SK-N-SH treated with all-trans-retinoic acid at 6 μM for 48 hours (cell line): ENCODE measurements at regions not wholly inside any gene's neighbourhood (a gene's known extent, or its start where the extent isn't known, plus 50 kb on each side); places are given as distances from the start of the nearest gene placed in this dataset.

Experiments
- ARNTL ChIP-seq: fragments of 450-650 bp; formaldehyde crosslinking; IDR thresholded peaks from 2 replicates; pipeline ENCODE4 v1.5.0; 2020; ENCODE audit warnings: low read depth, mild to moderate bottlenecking, moderate library complexity, borderline replicate concordance
- ESRRG ChIP-seq: fragments of 250-450 bp; sonication (Bioruptor Pico); IDR thresholded peaks from 2 replicates; pipeline ENCODE4 v1.6.1; 2021; ENCODE audit warnings: mild to moderate bottlenecking
- ISL1 ChIP-seq: fragments of 250-450 bp; sonication (Bioruptor Pico); IDR thresholded peaks from 2 replicates; pipeline ENCODE4 v2.1.2; 2022; ENCODE audit warnings: mild to moderate bottlenecking, moderate library complexity
- OSR1 ChIP-seq: fragments of 250-450 bp; sonication (Bioruptor Pico); IDR thresholded peaks from 2 replicates; pipeline ENCODE4 v1.8.0; 2022; ENCODE audit warnings: moderate library complexity, mild to moderate bottlenecking, inconsistent platforms
- PPARA ChIP-seq: fragments of 250-450 bp; sonication (Bioruptor Pico); IDR thresholded peaks from 2 replicates; pipeline ENCODE4 v1.5.0; 2020; ENCODE audit warnings: mild to moderate bottlenecking, borderline replicate concordance
- RARB ChIP-seq: fragments of 250-450 bp; sonication (Bioruptor Pico); IDR thresholded peaks from 2 replicates; pipeline ENCODE4 v1.8.0; 2021; ENCODE audit warnings: mild to moderate bottlenecking, moderate library complexity
- TCF4 ChIP-seq: fragments of 250-450 bp; sonication (Bioruptor Pico); IDR thresholded peaks from 2 replicates; pipeline ENCODE4 v1.8.0; 2021; ENCODE audit warnings: mild to moderate bottlenecking, moderate library complexity, borderline replicate concordance
- TOX ChIP-seq: fragments of 250-450 bp; sonication (Bioruptor Pico); IDR thresholded peaks from 2 replicates; pipeline ENCODE4 v1.8.0; 2021; ENCODE audit warnings: mild to moderate bottlenecking, moderate library complexity, borderline replicate concordance
- ZFP3 ChIP-seq: fragments of 250-450 bp; sonication (Bioruptor Pico); IDR thresholded peaks from 2 replicates; pipeline ENCODE4 v1.5.0; 2020; ENCODE audit warnings: mild to moderate bottlenecking, moderate library complexity
- ZFP30 ChIP-seq: fragments of 450-650 bp; formaldehyde crosslinking; IDR thresholded peaks from 2 replicates; pipeline ENCODE4 v1.5.0; 2022; ENCODE audit warnings: mild to moderate bottlenecking, moderate library complexity
- TF ChIP-seq, protein P1 (sequence below): fragments of 250-450 bp; sonication (Bioruptor Pico); IDR thresholded peaks from 2 replicates; pipeline ENCODE4 v1.8.0; 2021; ENCODE audit warnings: low read depth, mild to moderate bottlenecking, moderate library complexity, borderline replicate concordance
- TF ChIP-seq, protein P2 (sequence below): fragments of 250-450 bp; sonication (Bioruptor Pico); IDR thresholded peaks from 2 replicates; pipeline ENCODE4 v1.8.0; 2020; ENCODE audit warnings: mild to moderate bottlenecking, moderate library complexity, borderline replicate concordance
- TF ChIP-seq, protein P3 (sequence below): fragments of 250-450 bp; sonication (Bioruptor Pico); IDR thresholded peaks from 2 replicates; pipeline ENCODE4 v1.5.1; 2020; ENCODE audit warnings: low read depth, mild to moderate bottlenecking, moderate library complexity

DNA sequence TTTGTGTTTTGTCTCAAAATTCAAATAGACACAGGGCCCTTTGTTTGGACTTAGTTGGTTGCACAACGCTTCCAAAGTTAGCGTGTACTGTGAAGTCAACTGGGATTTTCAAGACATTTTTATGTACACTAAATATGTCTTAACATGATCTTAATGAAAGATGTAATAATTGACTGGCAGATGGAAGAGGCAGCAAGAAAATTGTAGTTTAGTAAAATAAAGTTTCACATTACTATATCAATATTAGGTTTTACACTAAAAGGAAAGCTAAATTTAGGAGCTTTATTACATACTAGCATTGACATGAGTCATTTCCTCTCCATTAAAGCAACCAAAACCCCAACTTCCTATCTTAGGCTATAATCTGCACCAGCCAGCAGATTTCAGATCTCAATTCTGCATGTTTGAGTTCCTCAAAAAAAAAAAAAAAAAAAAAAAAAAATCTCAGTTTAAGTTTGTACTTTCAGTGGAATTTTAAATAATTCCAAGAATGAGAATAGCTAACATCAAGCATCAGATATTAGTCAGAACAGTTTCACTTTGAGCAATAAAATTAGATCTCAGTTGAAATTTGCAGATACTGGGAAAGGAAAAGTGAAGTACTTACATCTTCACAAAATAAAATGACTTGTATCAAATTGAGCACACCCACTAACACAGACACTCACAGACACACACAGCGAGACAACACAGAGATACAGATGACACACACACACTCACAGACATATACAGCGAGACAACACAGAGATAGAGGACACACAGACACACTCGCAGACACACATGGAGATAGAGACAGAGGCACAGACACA, 346.6 kb upstream of the KLF6 start:
- TF ChIP-seq RARB (CRISPR knock-in tag) (no peak), ARNTL (CRISPR knock-in tag) (no peak), PPARA (CRISPR knock-in tag) (no peak), OSR1 (no peak), ZFP30 (CRISPR knock-in tag) (no peak), TCF4 (no peak), TOX (CRISPR knock-in tag) (no peak), ISL1 (CRISPR knock-in tag) (peak; percentile 70), ESRRG (CRISPR knock-in tag) (no peak), ZFP3 (no peak)
- TF ChIP-seq, protein P1, sequence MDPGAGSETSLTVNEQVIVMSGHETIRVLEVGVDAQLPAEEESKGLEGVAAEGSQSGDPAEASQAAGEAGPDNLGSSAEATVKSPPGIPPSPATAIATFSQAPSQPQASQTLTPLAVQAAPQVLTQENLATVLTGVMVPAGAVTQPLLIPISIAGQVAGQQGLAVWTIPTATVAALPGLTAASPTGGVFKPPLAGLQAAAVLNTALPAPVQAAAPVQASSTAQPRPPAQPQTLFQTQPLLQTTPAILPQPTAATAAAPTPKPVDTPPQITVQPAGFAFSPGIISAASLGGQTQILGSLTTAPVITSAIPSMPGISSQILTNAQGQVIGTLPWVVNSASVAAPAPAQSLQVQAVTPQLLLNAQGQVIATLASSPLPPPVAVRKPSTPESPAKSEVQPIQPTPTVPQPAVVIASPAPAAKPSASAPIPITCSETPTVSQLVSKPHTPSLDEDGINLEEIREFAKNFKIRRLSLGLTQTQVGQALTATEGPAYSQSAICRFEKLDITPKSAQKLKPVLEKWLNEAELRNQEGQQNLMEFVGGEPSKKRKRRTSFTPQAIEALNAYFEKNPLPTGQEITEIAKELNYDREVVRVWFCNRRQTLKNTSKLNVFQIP (CRISPR knock-in tag) = no peak
- TF ChIP-seq, protein P2, sequence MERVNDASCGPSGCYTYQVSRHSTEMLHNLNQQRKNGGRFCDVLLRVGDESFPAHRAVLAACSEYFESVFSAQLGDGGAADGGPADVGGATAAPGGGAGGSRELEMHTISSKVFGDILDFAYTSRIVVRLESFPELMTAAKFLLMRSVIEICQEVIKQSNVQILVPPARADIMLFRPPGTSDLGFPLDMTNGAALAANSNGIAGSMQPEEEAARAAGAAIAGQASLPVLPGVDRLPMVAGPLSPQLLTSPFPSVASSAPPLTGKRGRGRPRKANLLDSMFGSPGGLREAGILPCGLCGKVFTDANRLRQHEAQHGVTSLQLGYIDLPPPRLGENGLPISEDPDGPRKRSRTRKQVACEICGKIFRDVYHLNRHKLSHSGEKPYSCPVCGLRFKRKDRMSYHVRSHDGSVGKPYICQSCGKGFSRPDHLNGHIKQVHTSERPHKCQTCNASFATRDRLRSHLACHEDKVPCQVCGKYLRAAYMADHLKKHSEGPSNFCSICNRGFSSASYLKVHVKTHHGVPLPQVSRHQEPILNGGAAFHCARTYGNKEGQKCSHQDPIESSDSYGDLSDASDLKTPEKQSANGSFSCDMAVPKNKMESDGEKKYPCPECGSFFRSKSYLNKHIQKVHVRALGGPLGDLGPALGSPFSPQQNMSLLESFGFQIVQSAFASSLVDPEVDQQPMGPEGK (CRISPR knock-in tag) = no peak
- TF ChIP-seq, protein P3, sequence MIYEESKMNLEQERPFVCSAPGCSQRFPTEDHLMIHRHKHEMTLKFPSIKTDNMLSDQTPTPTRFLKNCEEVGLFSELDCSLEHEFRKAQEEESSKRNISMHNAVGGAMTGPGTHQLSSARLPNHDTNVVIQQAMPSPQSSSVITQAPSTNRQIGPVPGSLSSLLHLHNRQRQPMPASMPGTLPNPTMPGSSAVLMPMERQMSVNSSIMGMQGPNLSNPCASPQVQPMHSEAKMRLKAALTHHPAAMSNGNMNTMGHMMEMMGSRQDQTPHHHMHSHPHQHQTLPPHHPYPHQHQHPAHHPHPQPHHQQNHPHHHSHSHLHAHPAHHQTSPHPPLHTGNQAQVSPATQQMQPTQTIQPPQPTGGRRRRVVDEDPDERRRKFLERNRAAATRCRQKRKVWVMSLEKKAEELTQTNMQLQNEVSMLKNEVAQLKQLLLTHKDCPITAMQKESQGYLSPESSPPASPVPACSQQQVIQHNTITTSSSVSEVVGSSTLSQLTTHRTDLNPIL (CRISPR knock-in tag) = no peak
